ENCODE measurements at regions not wholly inside any gene's neighbourhood (a gene's known extent, or its start where the extent isn't known, plus 50 kb on each side); places are given as distances from the start of the nearest gene placed in this dataset.
"Not testable (repeated sequence)": the region's sequence is repeated elsewhere in the genome, so short reads cannot be mapped to it uniquely, and the experiment has no call there.

- no peak for TF ChIP-seq RCOR1 (IDR thresholded peaks at IDR 0.05; ENCODE audit: low read length)
- no peak for TF ChIP-seq EP300 (IDR thresholded peaks at IDR 0.05; ENCODE audit: borderline replicate concordance in 1 of 2, low read depth in 1 of 2, low read length in 1 of 2)
- TF ChIP-seq MEF2A (IDR thresholded peaks at IDR 0.05; ENCODE audit: borderline replicate concordance, low read depth): no peak
- TF ChIP-seq RAD21 (IDR thresholded peaks at IDR 0.05; ENCODE audit: low read length): no peak
- TF ChIP-seq TAF1 (IDR thresholded peaks at IDR 0.05; ENCODE audit: borderline replicate concordance, low read depth, low read length): no peak
- no peak for TF ChIP-seq TCF12 (IDR thresholded peaks at IDR 0.05)
- no peak for TF ChIP-seq NFIC (IDR thresholded peaks at IDR 0.05; ENCODE audit: borderline replicate concordance)
- no peak for TF ChIP-seq JUND (IDR thresholded peaks at IDR 0.05)
- no peak for DNase-seq
- Histone ChIP-seq H3K4me3 (ENCODE audit: low read depth in 2 of 2, low read length in 1 of 2) (no peak overlapping the region), H3F3A (replicated peaks; ENCODE audit: insufficient read depth) (no peaks in the 10 kb centered on the region), H3K9ac (no peak overlapping the region), H3K9me3 (no peaks in the 10 kb centered on the region), H4K20me1 (ENCODE audit: insufficient read depth) (no peaks in the 10 kb centered on the region), H3K4me2 (no peak overlapping the region), H3K4me1 (ENCODE audit: control insufficient read depth in 1 of 2, insufficient read depth in 2 of 2, low read depth in 1 of 2, low read length in 1 of 2) (no peaks in the 10 kb centered on the region), H3K27me3 (ENCODE audit: insufficient read depth) (no peaks in the 10 kb centered on the region), H2AFZ (ENCODE audit: low read depth) (no peak overlapping the region), H3K36me3 (replicated peaks in 1 of 2; ENCODE audit: control insufficient read depth in 1 of 2, insufficient read depth in 2 of 2, low read length in 1 of 2) (no peaks in the 10 kb centered on the region), H3K27ac (ENCODE audit: low read depth in 2 of 2, low read length in 1 of 2) (no peak overlapping the region), H3K9me2 (no peaks in the 10 kb centered on the region), H3K79me2 (ENCODE audit: insufficient read depth) (no peaks in the 10 kb centered on the region)
- 15% methylated on average over 3 of the region's 3 CpGs for WGBS (ENCODE audit: low lambda C conversion rate)
- POLR2A ChIA-PET: no interaction called here
- CTCF ChIA-PET: no interaction called here
Measured at GRCh38 chr13:97768134-97768533, 185.3 kb upstream of the IPO5 start.

- CTCF ChIA-PET; H3K27ac ChIP-seq (ENCODE audit: low read depth in 2 of 2, low read length in 1 of 2); H3K4me1 ChIP-seq (ENCODE audit: control insufficient read depth in 1 of 2, insufficient read depth in 2 of 2, low read depth in 1 of 2, low read length in 1 of 2); H3F3A ChIP-seq (replicated peaks; ENCODE audit: insufficient read depth); H3K36me3 ChIP-seq (replicated peaks in 1 of 2; ENCODE audit: control insufficient read depth in 1 of 2, insufficient read depth in 2 of 2, low read length in 1 of 2); DNase-seq; H3K4me2 ChIP-seq; POLR2A ChIA-PET; H3K79me2 ChIP-seq (ENCODE audit: insufficient read depth); H3K4me3 ChIP-seq (ENCODE audit: low read depth in 2 of 2, low read length in 1 of 2); H2AFZ ChIP-seq (ENCODE audit: low read depth); H3K27me3 ChIP-seq (ENCODE audit: insufficient read depth); H4K20me1 ChIP-seq (ENCODE audit: insufficient read depth); H3K9me2 ChIP-seq; H3K9me3 ChIP-seq; H3K9ac ChIP-seq: not testable (repeated sequence)
- WGBS (ENCODE audit: low lambda C conversion rate): 8% methylated on average over 5 of the region's 5 CpGs
Measured at GRCh38 chr13:97770231-97770630, 183.2 kb upstream of the IPO5 start.

- H3K9ac ChIP-seq; H4K20me1 ChIP-seq (ENCODE audit: insufficient read depth); DNase-seq; H3K9me3 ChIP-seq; H3K4me3 ChIP-seq (ENCODE audit: low read depth in 2 of 2, low read length in 1 of 2); H3K27ac ChIP-seq (ENCODE audit: low read depth in 2 of 2, low read length in 1 of 2); CTCF ChIA-PET; H3F3A ChIP-seq (replicated peaks; ENCODE audit: insufficient read depth); H3K27me3 ChIP-seq (ENCODE audit: insufficient read depth); H3K4me1 ChIP-seq (ENCODE audit: control insufficient read depth in 1 of 2, insufficient read depth in 2 of 2, low read depth in 1 of 2, low read length in 1 of 2); H3K9me2 ChIP-seq; H2AFZ ChIP-seq (ENCODE audit: low read depth); H3K36me3 ChIP-seq (replicated peaks in 1 of 2; ENCODE audit: control insufficient read depth in 1 of 2, insufficient read depth in 2 of 2, low read length in 1 of 2); H3K79me2 ChIP-seq (ENCODE audit: insufficient read depth); H3K4me2 ChIP-seq; POLR2A ChIA-PET: not testable (repeated sequence)
Measured at GRCh38 chr13:97772466-97772865, 181.0 kb upstream of the IPO5 start.

GRCh38 chr13:97774391-97775100, 178.9 kb upstream of the IPO5 start:
- H3K36me3 ChIP-seq (replicated peaks in 1 of 2; ENCODE audit: control insufficient read depth in 1 of 2, insufficient read depth in 2 of 2, low read length in 1 of 2); H3K4me1 ChIP-seq (ENCODE audit: control insufficient read depth in 1 of 2, insufficient read depth in 2 of 2, low read depth in 1 of 2, low read length in 1 of 2); H3F3A ChIP-seq (replicated peaks; ENCODE audit: insufficient read depth); H2AFZ ChIP-seq (ENCODE audit: low read depth); H4K20me1 ChIP-seq (ENCODE audit: insufficient read depth); H3K9me3 ChIP-seq; DNase-seq; H3K79me2 ChIP-seq (ENCODE audit: insufficient read depth); POLR2A ChIA-PET; H3K4me3 ChIP-seq (ENCODE audit: low read depth in 2 of 2, low read length in 1 of 2); H3K9ac ChIP-seq; CTCF ChIA-PET; H3K9me2 ChIP-seq; H3K4me2 ChIP-seq; H3K27me3 ChIP-seq (ENCODE audit: insufficient read depth); H3K27ac ChIP-seq (ENCODE audit: low read depth in 2 of 2, low read length in 1 of 2): not testable (repeated sequence)
- 40% methylated on average over 29 of the region's 34 CpGs for WGBS (ENCODE audit: low lambda C conversion rate)
